ENCODE measurements at regions not wholly inside any gene's neighbourhood (a gene's known extent, or its start where the extent isn't known, plus 50 kb on each side); places are given as distances from the start of the nearest gene placed in this dataset.

DNA sequence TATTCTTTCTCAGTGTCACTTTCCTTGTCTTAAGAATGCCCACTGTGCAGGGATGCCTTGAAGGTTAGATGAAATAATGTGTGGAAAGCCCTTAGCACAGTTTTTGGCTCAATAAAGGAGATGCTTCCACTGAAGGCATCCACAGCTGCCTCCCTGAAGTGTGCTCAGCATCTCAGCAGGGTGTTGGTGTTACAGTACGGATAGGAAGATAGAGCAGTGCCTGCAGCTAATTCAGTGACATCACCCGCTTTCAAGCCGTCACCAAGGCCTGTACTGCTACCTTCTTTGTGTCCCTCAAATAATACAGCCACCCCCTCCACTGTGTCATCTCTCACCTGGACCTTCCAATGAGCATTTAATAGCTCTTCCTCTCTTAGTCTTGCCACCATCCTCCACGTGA is 59.0 kb downstream of the NDUFS5 start:
- no peaks in the 10 kb centered on the region for H3K9me3 ChIP-seq
- no peaks in the 10 kb centered on the region for H3K36me3 ChIP-seq
- TF ChIP-seq EP300 (IDR thresholded peaks at IDR 0.05) (no peak), POLR2A (IDR thresholded peaks at IDR 0.05) (no peak), POLR2AphosphoS5 (IDR thresholded peaks at IDR 0.05) (no peak)
- TF ChIP-seq, protein P1, sequence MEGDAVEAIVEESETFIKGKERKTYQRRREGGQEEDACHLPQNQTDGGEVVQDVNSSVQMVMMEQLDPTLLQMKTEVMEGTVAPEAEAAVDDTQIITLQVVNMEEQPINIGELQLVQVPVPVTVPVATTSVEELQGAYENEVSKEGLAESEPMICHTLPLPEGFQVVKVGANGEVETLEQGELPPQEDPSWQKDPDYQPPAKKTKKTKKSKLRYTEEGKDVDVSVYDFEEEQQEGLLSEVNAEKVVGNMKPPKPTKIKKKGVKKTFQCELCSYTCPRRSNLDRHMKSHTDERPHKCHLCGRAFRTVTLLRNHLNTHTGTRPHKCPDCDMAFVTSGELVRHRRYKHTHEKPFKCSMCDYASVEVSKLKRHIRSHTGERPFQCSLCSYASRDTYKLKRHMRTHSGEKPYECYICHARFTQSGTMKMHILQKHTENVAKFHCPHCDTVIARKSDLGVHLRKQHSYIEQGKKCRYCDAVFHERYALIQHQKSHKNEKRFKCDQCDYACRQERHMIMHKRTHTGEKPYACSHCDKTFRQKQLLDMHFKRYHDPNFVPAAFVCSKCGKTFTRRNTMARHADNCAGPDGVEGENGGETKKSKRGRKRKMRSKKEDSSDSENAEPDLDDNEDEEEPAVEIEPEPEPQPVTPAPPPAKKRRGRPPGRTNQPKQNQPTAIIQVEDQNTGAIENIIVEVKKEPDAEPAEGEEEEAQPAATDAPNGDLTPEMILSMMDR (IDR thresholded peaks at IDR 0.05), result no peak
- DNase-seq (ENCODE audit: low spot score in 2 of 2), result no peak
- peaks cover 44% of the 10 kb centered on the region for H3K4me1 ChIP-seq
- H3K27me3 ChIP-seq, result peaks cover 10% of the 10 kb centered on the region
- H3K27ac ChIP-seq, result no peak overlapping the region
- H3K4me3 ChIP-seq, result no peak overlapping the region
- 82% methylated on average over 4 of the region's 4 CpGs for WGBS

DNA sequence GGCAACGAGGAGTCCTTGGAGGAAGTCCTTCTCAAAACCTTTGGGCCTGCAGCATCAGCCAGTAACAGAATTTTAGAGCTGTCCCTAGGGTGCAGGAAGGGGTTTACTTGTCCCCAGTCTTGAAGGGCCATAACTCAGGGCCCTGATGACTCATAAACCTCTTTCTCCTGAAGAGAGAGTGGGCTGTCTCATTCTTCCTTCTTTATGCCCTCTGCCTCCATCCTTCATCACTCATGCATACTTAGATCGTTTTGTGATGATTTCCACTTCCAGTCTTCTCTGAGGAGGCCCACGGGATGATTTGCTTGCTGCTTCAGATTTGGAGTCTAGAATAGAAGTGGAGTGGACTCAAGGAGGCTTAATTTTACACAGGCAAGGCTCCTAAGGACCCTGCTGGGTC is 60.2 kb downstream of the NDUFS5 start:
- DNase-seq (ENCODE audit: low spot score in 2 of 2), result no peak
- TF ChIP-seq POLR2AphosphoS5 (IDR thresholded peaks at IDR 0.05), result no peak
- TF ChIP-seq POLR2A (IDR thresholded peaks at IDR 0.05), result no peak
- TF ChIP-seq EP300 (IDR thresholded peaks at IDR 0.05), result no peak
- TF ChIP-seq, protein P1 (IDR thresholded peaks at IDR 0.05), result no peak
- H3K27ac ChIP-seq, result peak overlapping the region; percentile 43

DNA sequence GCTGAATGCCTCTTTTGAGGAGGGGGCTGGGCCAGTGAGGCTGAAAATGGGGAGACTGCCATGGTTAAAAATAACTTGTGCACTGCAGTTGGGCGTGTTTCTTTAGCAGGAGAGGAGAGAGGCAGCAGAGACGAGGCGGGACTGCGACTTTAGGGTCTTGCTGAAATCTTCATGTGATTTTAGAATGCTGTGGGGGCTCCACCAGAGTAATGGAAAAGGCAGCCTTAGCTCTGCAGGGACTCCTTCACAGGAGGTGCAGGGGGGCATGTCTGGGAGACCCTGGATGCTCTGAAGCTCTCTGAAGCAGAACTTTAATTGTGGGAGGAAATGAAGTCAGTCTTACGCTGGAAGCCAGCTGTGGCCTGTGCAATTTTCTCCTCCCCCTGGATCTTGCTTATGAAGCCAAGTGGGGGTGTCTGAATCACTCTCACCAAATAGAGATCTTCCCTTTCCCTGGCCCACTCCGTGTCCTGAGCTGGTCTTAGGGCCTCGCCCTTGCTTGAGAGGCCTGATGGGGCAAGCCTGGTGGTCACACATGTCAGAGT is 60.8 kb downstream of the NDUFS5 start:
- no peak overlapping the region for H3K4me3 ChIP-seq

More for the DNA sequence above, 60.2 kb downstream of the NDUFS5 start:
- Histone ChIP-seq H3K27me3 (peaks cover 6% of the 10 kb centered on the region), H3K36me3 (no peaks in the 10 kb centered on the region), H3K4me1 (peaks cover 46% of the 10 kb centered on the region), H3K4me3 (no peak overlapping the region), H3K9me3 (no peaks in the 10 kb centered on the region)
- 58% methylated on average over 3 of the region's 3 CpGs for WGBS

DNA sequence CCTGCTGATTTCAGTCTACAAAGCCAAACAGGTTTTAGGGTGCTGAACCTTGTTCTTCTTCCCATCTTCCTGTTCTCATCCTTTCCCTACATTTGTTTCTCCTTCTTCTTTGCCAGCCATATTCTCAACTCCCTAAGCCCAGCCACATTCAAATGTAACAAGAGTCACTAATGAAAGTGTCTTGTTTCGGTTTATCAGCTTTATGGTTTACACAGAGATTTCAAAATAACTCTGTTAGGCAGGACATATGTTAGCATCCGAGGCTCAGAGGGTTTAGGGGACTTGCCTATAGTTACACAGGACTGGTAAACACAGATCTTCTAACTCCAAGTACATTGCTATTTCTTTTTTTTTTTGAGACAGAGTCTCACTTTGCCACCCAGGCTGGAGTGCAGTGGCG is 61.3 kb downstream of the NDUFS5 start:
- peaks cover 46% of the 10 kb centered on the region for H3K4me1 ChIP-seq
- 76% methylated on average over 3 of the region's 3 CpGs for WGBS
- H3K9me3 ChIP-seq, result no peaks in the 10 kb centered on the region
- peak overlapping the region; percentile 40 for H3K27ac ChIP-seq
- no peak overlapping the region for H3K4me3 ChIP-seq
- TF ChIP-seq, protein P1 (IDR thresholded peaks at IDR 0.05), result no peak
- TF ChIP-seq POLR2AphosphoS5 (IDR thresholded peaks at IDR 0.05) (no peak), POLR2A (IDR thresholded peaks at IDR 0.05) (no peak), EP300 (IDR thresholded peaks at IDR 0.05) (no peak)
- no peaks in the 10 kb centered on the region for H3K27me3 ChIP-seq
- H3K36me3 ChIP-seq, result no peaks in the 10 kb centered on the region
- no peak for DNase-seq (ENCODE audit: low spot score in 2 of 2)

More for the DNA sequence above, 60.8 kb downstream of the NDUFS5 start:
- Histone ChIP-seq H3K36me3 (no peaks in the 10 kb centered on the region), H3K27me3 (peaks cover 2% of the 10 kb centered on the region), H3K9me3 (no peaks in the 10 kb centered on the region), H3K4me1 (peaks cover 46% of the 10 kb centered on the region), H3K27ac (peak overlapping the region; percentile 43)
- TF ChIP-seq EP300 (IDR thresholded peaks at IDR 0.05) (no peak), POLR2AphosphoS5 (IDR thresholded peaks at IDR 0.05) (no peak), POLR2A (IDR thresholded peaks at IDR 0.05) (no peak)
- TF ChIP-seq, protein P1 (IDR thresholded peaks at IDR 0.05), result no peak
- DNase-seq (ENCODE audit: low spot score in 2 of 2), result no peak
- 43% methylated on average over 7 of the region's 7 CpGs for WGBS

DNA sequence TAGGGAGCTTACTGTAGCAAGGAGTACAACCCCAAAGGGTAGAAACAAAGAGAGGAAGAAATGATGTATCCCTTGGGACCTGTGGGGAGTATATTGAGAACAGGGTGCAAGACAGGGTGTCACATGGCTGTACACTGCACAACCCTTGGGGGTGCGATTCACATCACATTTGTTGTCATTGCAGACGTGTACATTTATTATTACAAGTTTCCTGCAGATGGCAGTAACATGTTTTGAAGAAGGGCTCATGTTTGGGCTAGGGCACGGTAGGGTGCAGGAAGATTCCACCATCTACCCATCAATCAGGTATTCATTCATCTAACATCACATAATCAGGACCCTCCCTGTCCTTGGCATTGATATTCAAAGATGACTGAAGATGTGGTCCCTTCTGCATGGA is 62.5 kb downstream of the NDUFS5 start:
- no peak overlapping the region for H3K27ac ChIP-seq
- H3K4me3 ChIP-seq, result no peak overlapping the region
- no peak for TF ChIP-seq POLR2A (IDR thresholded peaks at IDR 0.05)
- no peak for TF ChIP-seq POLR2AphosphoS5 (IDR thresholded peaks at IDR 0.05)
- no peak for TF ChIP-seq EP300 (IDR thresholded peaks at IDR 0.05)
- TF ChIP-seq, protein P1 (IDR thresholded peaks at IDR 0.05), result no peak
- H3K36me3 ChIP-seq, result no peaks in the 10 kb centered on the region
- H3K9me3 ChIP-seq, result no peaks in the 10 kb centered on the region
- DNase-seq (ENCODE audit: low spot score in 2 of 2), result no peak
- H3K27me3 ChIP-seq, result no peaks in the 10 kb centered on the region
- peaks cover 44% of the 10 kb centered on the region for H3K4me1 ChIP-seq
- WGBS, result 80% methylated on average over 3 of the region's 3 CpGs
